PC-3 (cell line): ENCODE measurements at regions not wholly inside any gene's neighbourhood (a gene's known extent, or its start where the extent isn't known, plus 50 kb on each side); places are given as distances from the start of the nearest gene placed in this dataset.

Experiments used
- ATAC-seq: fragments of 200-7000 bp; cut with Tn5 transposase; 2 replicates; pipeline ENCODE4 v1.9.1; 2020; ENCODE audit warnings: mild to moderate bottlenecking, moderate library complexity
- BruUV-seq: library from RNA; stranded (reverse); fragments of 400-500 nt; replicated peaks from 2 replicates; lab custom pipeline; 2021; lab: Mats Ljungman, UMichigan
- CTCF ChIA-PET: fragments of 300-600 bp; sonication (Branson Sonifier 250); formaldehyde crosslinking; loops from one replicate; lab custom pipeline; 2022; ENCODE audit warnings: antibody characterized with exemption; lab: Charles Lee
- POLR2A ChIA-PET: fragments of 300-600 bp; sonication (Branson Sonifier 250); formaldehyde crosslinking; loops from one replicate; lab custom pipeline; 2022; ENCODE audit warnings: antibody characterized with exemption; ENCODE audit not compliant: unreplicated experiment; lab: Charles Lee
- DNase-seq: peaks from one replicate; pipeline ENCODE4 v3.0.0-alpha.2; 2015
- H2AFZ ChIP-seq: fragments of 300-600 bp; sonication (generic); 2 replicates; pipeline ENCODE4 v1.6.0; 2016; ENCODE audit warnings: antibody characterized with exemption, low read length
- H3F3A ChIP-seq: fragments of 300-600 bp; sonication (generic); one replicate; pipeline ENCODE4 v1.6.0; 2017; ENCODE audit warnings: antibody characterized with exemption, low read length, control low read depth, mild to moderate bottlenecking; ENCODE audit not compliant: unreplicated experiment
- H3K27ac ChIP-seq: fragments of 300-600 bp; sonication (generic); 2 replicates; pipeline ENCODE4 v1.5.1; 2016; ENCODE audit warnings: mild to moderate bottlenecking, low read length
- H3K27me3 ChIP-seq: fragments of 300-600 bp; sonication (generic); 2 replicates; pipeline ENCODE4 v1.6.1; 2016; ENCODE audit warnings: low read length, mixed read lengths
- H3K36me3 ChIP-seq: fragments of 300-600 bp; sonication (generic); 2 replicates; pipeline ENCODE4 v1.6.1; 2016; ENCODE audit warnings: low read depth, mixed run types, low read length, mixed read lengths
- H3K4me1 ChIP-seq: fragments of 300-600 bp; sonication (generic); 2 replicates; pipeline ENCODE4 v1.5.1; 2016; ENCODE audit warnings: low read length; ENCODE audit not compliant: insufficient read depth
- H3K4me2 ChIP-seq: fragments of 300-600 bp; sonication (generic); 2 replicates; pipeline ENCODE4 v1.6.0; 2016; ENCODE audit warnings: low read length
- H3K4me3 ChIP-seq: fragments of 300-600 bp; sonication (generic); 2 replicates; pipeline ENCODE4 v1.5.1; 2016; ENCODE audit warnings: mild to moderate bottlenecking, low read length, mixed read lengths
- H3K79me2 ChIP-seq: fragments of 300-600 bp; sonication (generic); 2 replicates; pipeline ENCODE4 v1.6.1; 2017; ENCODE audit warnings: low read length, mixed read lengths
- H3K9ac ChIP-seq: fragments of 300-600 bp; sonication (generic); 2 replicates; pipeline ENCODE4 v1.6.0; 2016; ENCODE audit warnings: mild to moderate bottlenecking, low read length
- H3K9me2 ChIP-seq: fragments of 300-600 bp; sonication (generic); replicated peaks from 2 replicates; pipeline ENCODE4 v1.6.1; 2016; ENCODE audit warnings: mixed run types, low read length, mixed read lengths
- H3K9me3 ChIP-seq: fragments of 300-600 bp; sonication (generic); 2 replicates; pipeline ENCODE4 v1.6.1; 2016; ENCODE audit warnings: low read length, mixed read lengths
- H4K20me1 ChIP-seq: fragments of 300-600 bp; sonication (generic); 2 replicates; pipeline ENCODE4 v1.6.1; 2016; ENCODE audit warnings: low read length, mixed read lengths
- CTCF ChIP-seq: fragments of 300-600 bp; sonication (generic); conservative IDR thresholded peaks from 2 replicates; pipeline ENCODE4 v1.5.1; 2017; ENCODE audit warnings: antibody characterized with exemption, low read depth, mild to moderate bottlenecking, low read length
- EZH2 ChIP-seq: fragments of 300-600 bp; sonication (generic); IDR thresholded peaks from one replicate; pipeline ENCODE4 v1.6.1; 2017; ENCODE audit warnings: antibody characterized with exemption, mild to moderate bottlenecking, low read length; ENCODE audit not compliant: unreplicated experiment
- EZH2phosphoT487 ChIP-seq: fragments of 300-600 bp; sonication (generic); IDR thresholded peaks from 2 replicates; pipeline ENCODE4 v1.6.1; 2018; ENCODE audit warnings: mild to moderate bottlenecking, antibody characterized with exemption, low read length, borderline replicate concordance
- intact Hi-C: fragments of 100-400 bp; cut with micrococcal nuclease; formaldehyde crosslinking; loops from 2 replicates; pipeline ENCODE4 v1.9.0; 2023

DNA sequence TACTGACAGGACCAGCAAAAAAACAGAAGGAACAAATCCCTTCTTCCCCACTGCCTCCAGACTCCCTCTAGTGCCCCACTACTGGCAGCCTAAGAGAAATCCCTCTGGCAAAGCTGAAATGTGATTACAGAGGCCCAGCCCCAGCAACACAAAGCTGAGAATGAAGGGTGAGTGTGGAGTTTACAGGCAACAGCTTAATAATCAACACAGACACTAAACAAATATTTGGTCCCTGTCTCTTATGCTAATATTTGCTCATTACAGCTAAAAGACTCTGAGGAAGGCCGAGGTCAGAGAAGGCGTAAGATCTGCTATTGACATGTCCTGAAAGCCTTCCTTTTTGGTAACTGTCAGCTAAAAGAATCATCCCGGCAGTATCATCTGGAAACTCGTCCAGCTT, 308.5 kb upstream of the RASGRP1 start:
- ChIA-PET CTCF (no interaction called here), POLR2A (interaction anchor here (0.5 kb wide), 1 partner anchor 328 kb away, joined by 3 read pairs; no protein-coding TSS in a partner anchor)
- Histone ChIP-seq H3K4me1 (peaks cover 7% of the 10 kb centered on the region), H3F3A (no peaks in the 10 kb centered on the region), H2AFZ (no peak overlapping the region), H3K9ac (no peak overlapping the region), H3K27ac (no peak overlapping the region), H3K9me2 (no peaks in the 10 kb centered on the region), H3K27me3 (no peaks in the 10 kb centered on the region), H3K9me3 (no peaks in the 10 kb centered on the region), H4K20me1 (no peaks in the 10 kb centered on the region), H3K79me2 (no peaks in the 10 kb centered on the region), H3K4me2 (no peak overlapping the region), H3K4me3 (no peak overlapping the region), H3K36me3 (no peaks in the 10 kb centered on the region)
- ATAC-seq (no peak), DNase-seq (peak; percentile 17)
- no peak for TF ChIP-seq EZH2phosphoT487
- no peak for TF ChIP-seq CTCF
- no TSS peak for BruUV-seq
- intact Hi-C loops = no loop called here

DNA sequence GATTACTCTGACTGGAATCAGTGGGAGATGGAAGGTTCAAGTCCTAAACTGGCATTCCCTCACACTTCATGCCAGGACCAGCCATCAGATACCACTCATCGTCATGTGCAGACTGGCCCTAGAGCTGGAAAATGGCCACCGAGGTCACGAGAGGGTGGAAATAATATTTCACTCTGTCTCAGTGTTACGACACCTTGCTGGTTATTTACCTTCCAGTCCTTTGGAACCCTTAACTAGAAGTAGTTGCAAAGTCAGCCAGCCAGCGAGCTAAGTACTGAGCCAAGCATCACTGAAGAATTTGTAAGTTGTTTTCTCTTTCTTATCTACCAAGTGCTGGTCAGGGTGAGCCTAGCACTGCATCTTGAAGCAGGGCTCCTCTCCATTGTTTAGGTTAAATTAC, 309.9 kb upstream of the RASGRP1 start:
- Histone ChIP-seq H3K4me1 (no peaks in the 10 kb centered on the region), H3K9me2 (no peaks in the 10 kb centered on the region), H4K20me1 (no peaks in the 10 kb centered on the region), H3K79me2 (no peaks in the 10 kb centered on the region), H3K4me3 (no peak overlapping the region), H3K4me2 (no peak overlapping the region), H3K9me3 (no peaks in the 10 kb centered on the region), H3K27ac (no peak overlapping the region), H3F3A (no peaks in the 10 kb centered on the region), H3K27me3 (no peaks in the 10 kb centered on the region), H3K9ac (no peak overlapping the region), H2AFZ (no peak overlapping the region), H3K36me3 (no peaks in the 10 kb centered on the region)
- DNase-seq = no peak
- no TSS peak for BruUV-seq
- intact Hi-C loops = no loop called here
- ChIA-PET CTCF (no interaction called here), POLR2A (no interaction called here)
- ATAC-seq = no peak
- no peak for TF ChIP-seq EZH2
- no peak for TF ChIP-seq CTCF
- no peak for TF ChIP-seq EZH2phosphoT487

GRCh38 chr15:38876211-38876610, 311.6 kb upstream of the RASGRP1 start:
- no TSS peak for BruUV-seq
- no peak overlapping the region for H3K27ac ChIP-seq
- no peaks in the 10 kb centered on the region for H3K27me3 ChIP-seq
- no peaks in the 10 kb centered on the region for H3K4me1 ChIP-seq
- TF ChIP-seq EZH2 (no peak), CTCF (no peak), EZH2phosphoT487 (no peak)
- H3K9ac ChIP-seq = no peak overlapping the region
- ChIA-PET POLR2A (no interaction called here), CTCF (no interaction called here)
- no peak for DNase-seq
- no peaks in the 10 kb centered on the region for H4K20me1 ChIP-seq
- no peaks in the 10 kb centered on the region for H3K9me2 ChIP-seq
- intact Hi-C loops = no loop called here
- H3K4me2 ChIP-seq = no peak overlapping the region
- no peaks in the 10 kb centered on the region for H3K36me3 ChIP-seq
- no peak for ATAC-seq
- H2AFZ ChIP-seq = no peak overlapping the region
- no peaks in the 10 kb centered on the region for H3K79me2 ChIP-seq
- no peak overlapping the region for H3K4me3 ChIP-seq
- no peaks in the 10 kb centered on the region for H3F3A ChIP-seq
- no peaks in the 10 kb centered on the region for H3K9me3 ChIP-seq
